Heart left ventricle (tissue), 13 donors: ENCODE measurements at regions not wholly inside any gene's neighbourhood (a gene's known extent, or its start where the extent isn't known, plus 50 kb on each side); places are given as distances from the start of the nearest gene placed in this dataset.

Source experiments
- POLR2A ChIP-seq, 2 donors: fragments of 450-650 bp; IDR thresholded peaks; one replicate each; pipeline ENCODE4 v1.6.1; 2017; ENCODE audit warnings: antibody characterized with exemption in 2 of 2, mild to moderate bottlenecking in 2 of 2, moderate library complexity in 2 of 2
- TF ChIP-seq, protein P1 (sequence below), 12 donors: fragments of 200-600 bp; sonication (generic) in 4 of 12; IDR thresholded peaks; one replicate each; pipeline versions ENCODE4 v1.5.0 to v1.8.0; 2018 to 2022; ENCODE audit warnings: antibody characterized with exemption in 12 of 12, mild to moderate bottlenecking in 5 of 12
- donor health status: ischemic (EF 13 %, LVEDD 7.1; RV severe dilation, severe dysfunction).
- donor health status: DM: no; HTN: yes; CAD: no.
- donor health status: DM: no; HTN: no; CAD: no.
- donor health status: ischemic (EF 25% LVEDD 6.9; RV normal size, moderate dysfunction).
- donor health status: ischemic (EF 25% LVEDD 5.7; RV mildly dilated, moderate dysfunction).
- donor health status: ischemic (EF 35%, LVEDD 5.7; RV mildly dilated, moderate dysfunction).
- donor health status: nonischemic (EF 11% LVEDD 7.7; RV severe dilation, severe dysfunction).
- donor health status: DM: yes; HTN: yes; CAD: no.
- donor health status: PGD.
- donor health status: ischemic (EF 29% LVEDD 5.4; RV normal size, mild dysfunction).
- donor health status: nonischemic (EF 23%, LVEDD 6.1; RV moderate dilation, normal function).

- TF ChIP-seq, protein P1, sequence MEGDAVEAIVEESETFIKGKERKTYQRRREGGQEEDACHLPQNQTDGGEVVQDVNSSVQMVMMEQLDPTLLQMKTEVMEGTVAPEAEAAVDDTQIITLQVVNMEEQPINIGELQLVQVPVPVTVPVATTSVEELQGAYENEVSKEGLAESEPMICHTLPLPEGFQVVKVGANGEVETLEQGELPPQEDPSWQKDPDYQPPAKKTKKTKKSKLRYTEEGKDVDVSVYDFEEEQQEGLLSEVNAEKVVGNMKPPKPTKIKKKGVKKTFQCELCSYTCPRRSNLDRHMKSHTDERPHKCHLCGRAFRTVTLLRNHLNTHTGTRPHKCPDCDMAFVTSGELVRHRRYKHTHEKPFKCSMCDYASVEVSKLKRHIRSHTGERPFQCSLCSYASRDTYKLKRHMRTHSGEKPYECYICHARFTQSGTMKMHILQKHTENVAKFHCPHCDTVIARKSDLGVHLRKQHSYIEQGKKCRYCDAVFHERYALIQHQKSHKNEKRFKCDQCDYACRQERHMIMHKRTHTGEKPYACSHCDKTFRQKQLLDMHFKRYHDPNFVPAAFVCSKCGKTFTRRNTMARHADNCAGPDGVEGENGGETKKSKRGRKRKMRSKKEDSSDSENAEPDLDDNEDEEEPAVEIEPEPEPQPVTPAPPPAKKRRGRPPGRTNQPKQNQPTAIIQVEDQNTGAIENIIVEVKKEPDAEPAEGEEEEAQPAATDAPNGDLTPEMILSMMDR (IDR thresholded peaks at IDR 0.05), result no peak
- no peak for TF ChIP-seq POLR2A (IDR thresholded peaks at IDR 0.05)
Observed at GRCh38 chr17:77071925-77072490, 68.8 kb upstream of the SEC14L1 start.
